Neural progenitor cell (in vitro differentiated cells): ENCODE measurements at regions not wholly inside any gene's neighbourhood (a gene's known extent, or its start where the extent isn't known, plus 50 kb on each side); places are given as distances from the start of the nearest gene placed in this dataset.

Experiments
- CTCF ChIP-seq: fragments of 200-600 bp; sonication (generic); IDR thresholded peaks from 2 replicates; pipeline ENCODE4 v1.5.1; 2017; ENCODE audit warnings: antibody characterized with exemption, mild to moderate bottlenecking
- EZH2 ChIP-seq: fragments of 200-600 bp; sonication (generic); IDR thresholded peaks from 2 replicates; pipeline ENCODE4 v1.6.1; 2017; ENCODE audit warnings: antibody characterized with exemption, mild to moderate bottlenecking, moderate library complexity
- EZH2phosphoT487 ChIP-seq: fragments of 200-600 bp; sonication (generic); IDR thresholded peaks from 2 replicates; pipeline ENCODE4 v1.6.1; 2017; ENCODE audit warnings: antibody characterized with exemption

DNA sequence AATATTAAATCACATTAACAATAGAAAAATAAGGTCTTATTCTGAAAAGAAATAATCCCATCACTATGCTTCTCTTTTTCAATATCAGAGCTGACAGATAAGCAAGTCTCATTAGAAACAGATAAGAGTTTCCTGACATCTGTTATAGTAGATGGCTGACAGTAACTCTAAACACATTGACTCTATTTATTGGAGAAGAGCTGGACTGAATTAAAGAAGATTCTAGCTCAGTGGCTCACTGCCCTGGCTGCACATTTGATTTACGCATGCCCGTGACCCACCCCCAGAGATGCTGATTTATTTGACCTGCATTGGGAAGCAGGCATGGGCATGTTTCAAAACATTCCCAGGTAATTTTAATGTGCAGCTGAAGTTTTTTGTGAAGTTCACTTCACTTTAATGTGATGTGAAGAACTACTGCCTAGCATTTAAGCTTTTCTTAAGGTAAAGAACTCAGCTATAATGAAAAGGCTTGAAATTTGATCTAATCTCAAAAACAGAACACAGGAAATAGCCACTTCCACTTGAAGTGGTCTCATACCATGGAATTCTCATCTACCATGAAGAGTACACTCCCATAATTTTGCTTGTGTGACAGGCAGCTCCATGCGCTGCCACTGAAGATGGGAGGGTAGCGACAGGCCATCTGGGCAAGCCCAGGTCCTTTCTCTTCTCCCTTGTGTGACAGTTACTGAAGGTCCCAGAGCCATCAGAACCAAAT is 162.3 kb downstream of the TPBG start:
- TF ChIP-seq CTCF, result no peak
- TF ChIP-seq EZH2, result no peak
- no peak for TF ChIP-seq EZH2phosphoT487
